ENCODE measurements at regions not wholly inside any gene's neighbourhood (a gene's known extent, or its start where the extent isn't known, plus 50 kb on each side); places are given as distances from the start of the nearest gene placed in this dataset.

DNA sequence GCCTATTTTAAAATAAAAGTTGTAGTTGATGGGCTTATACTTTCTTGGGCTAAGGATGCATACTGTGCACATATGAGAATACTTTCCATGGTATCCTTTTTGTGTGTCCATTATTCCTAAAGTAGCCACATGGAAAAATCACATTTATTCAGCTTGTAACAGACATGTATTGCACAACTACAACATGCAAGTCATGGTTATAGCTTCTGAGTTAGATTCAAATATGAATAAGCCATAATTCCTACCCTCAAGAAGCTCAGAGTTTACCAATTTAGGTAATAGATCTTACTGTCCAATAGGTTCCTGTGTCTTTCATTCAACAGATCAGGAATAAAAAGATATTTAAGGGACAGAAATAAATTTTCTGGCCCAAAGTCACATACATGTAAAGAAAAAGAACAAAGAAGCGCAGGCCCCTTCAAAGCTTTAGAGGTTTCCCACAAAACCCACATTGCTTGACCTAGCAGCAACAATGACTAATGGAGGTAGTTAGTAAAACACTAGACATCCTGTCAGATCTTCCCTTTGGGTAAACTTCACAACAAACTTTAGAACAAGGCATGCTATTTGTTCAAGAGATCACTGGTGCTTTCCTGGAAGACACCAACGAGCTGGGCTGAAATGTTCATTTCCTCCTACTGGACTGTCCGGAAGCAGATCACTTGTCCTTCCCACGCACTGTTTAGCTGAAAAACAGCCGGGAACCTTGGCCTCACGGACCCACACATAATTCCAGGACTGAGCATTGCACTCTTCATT, 78.4 kb upstream of the ITGA1 start:
- Histone ChIP-seq H3K27me3 (replicated peaks in 1 of 4; ENCODE audit: control insufficient read depth in 3 of 4, extremely low read depth in 1 of 4, insufficient read depth in 3 of 4, low read length in 3 of 4) (no peaks in the 10 kb centered on the region), H3K23me2 (ENCODE audit: low read depth, low read length) (no peaks in the 10 kb centered on the region), H3K9me3 (ENCODE audit: insufficient read depth in 2 of 2, low read depth in 1 of 2, low read length in 1 of 2) (no peaks in the 10 kb centered on the region), H3K4me1 (replicated peaks in 1 of 4; ENCODE audit: control insufficient read depth in 3 of 4, insufficient read depth in 4 of 4, low read length in 3 of 4) (no peaks in the 10 kb centered on the region), H3K9ac (replicated peaks in 1 of 4; ENCODE audit: extremely low read depth in 1 of 4, low read depth in 3 of 4, low read length in 3 of 4) (no peak overlapping the region), H3K27ac (ENCODE audit: low read depth, low read length) (no peak overlapping the region), H2AK5ac (ENCODE audit: low read depth, low read length) (no peak overlapping the region), H3K4me3 (ENCODE audit: extremely low read depth in 1 of 4, insufficient read depth in 2 of 4, low read depth in 3 of 4, low read length in 4 of 4) (no peak overlapping the region), H3K79me1 (ENCODE audit: low read depth, low read length) (no peaks in the 10 kb centered on the region), H3K14ac (ENCODE audit: insufficient read length) (no peak overlapping the region), H3K56ac (replicated peaks; ENCODE audit: insufficient read length, low read depth, low read length) (no peak overlapping the region), H4K8ac (ENCODE audit: extremely low read depth, insufficient read depth, low read length) (no peak overlapping the region), H3K4ac (replicated peaks; ENCODE audit: insufficient read length, low read depth, low read length) (no peak overlapping the region), H3K23ac (ENCODE audit: insufficient read length) (no peak overlapping the region), H2BK5ac (ENCODE audit: low read depth, low read length) (no peak overlapping the region), H4K20me1 (replicated peaks in 1 of 2; ENCODE audit: control insufficient read depth in 1 of 2, insufficient read depth in 2 of 2, low read length in 2 of 2) (no peaks in the 10 kb centered on the region), H3K18ac (ENCODE audit: extremely low read depth, low read length) (no peak overlapping the region), H2BK20ac (ENCODE audit: low read length) (no peak overlapping the region), H2BK15ac (ENCODE audit: low read length) (no peak overlapping the region), H2BK120ac (replicated peaks; ENCODE audit: low read depth, low read length) (no peak overlapping the region), H2AFZ (ENCODE audit: low read length) (no peak overlapping the region), H4K91ac (replicated peaks; ENCODE audit: insufficient read length, low read length) (no peak overlapping the region), H4K5ac (ENCODE audit: insufficient read length, low read depth, low read length) (no peak overlapping the region), H3K79me2 (ENCODE audit: control insufficient read depth in 1 of 2, insufficient read depth in 2 of 2, low read length in 2 of 2) (no peaks in the 10 kb centered on the region), H3K36me3 (ENCODE audit: control insufficient read depth in 2 of 4, insufficient read depth in 4 of 4, low read length in 3 of 4) (no peaks in the 10 kb centered on the region), H3K4me2 (ENCODE audit: insufficient read depth in 1 of 2, low read depth in 2 of 2, low read length in 2 of 2) (no peak overlapping the region), H2BK12ac (ENCODE audit: low read depth, low read length) (no peak overlapping the region)
- DNase-seq (ENCODE audit: low read depth in 1 of 2, low spot score in 2 of 2) (no peak), FAIRE-seq (no peak)
- ChIA-PET CTCF (ENCODE audit: partially characterized antibody) (interaction anchor here (1.1 to 1.5 kb wide), 2 partner anchors 16 to 17 kb away, joined by 3 to 5 read pairs; no protein-coding TSS in a partner anchor), POLR2A (ENCODE audit: partially characterized antibody) (no interaction called here)
- WGBS, 2 experiments (ENCODE audit: extremely low coverage in 1 of 2, insufficient coverage in 1 of 2, insufficient read length in 1 of 2, insufficient replicate concordance in 2 of 2, low coverage in 1 of 2, low lambda C conversion rate in 2 of 2, missing lambda C conversion rate in 1 of 2) = 73% methylated on average over 6 of the region's 6 CpGs; no CpG with 5 or more reads in 1 of the 2 experiments
- TF ChIP-seq CHD1 (IDR thresholded peaks at IDR 0.05; ENCODE audit: low read depth, low read length) = no peak
- no peak for TF ChIP-seq NANOG (IDR thresholded peaks at IDR 0.05; ENCODE audit: insufficient read depth, low read depth, low read length, poor library complexity, severe bottlenecking)
- TF ChIP-seq MAFK (IDR thresholded peaks at IDR 0.05; ENCODE audit: low read depth, low read length) = no peak
- no peak for TF ChIP-seq PHF8 (conservative IDR thresholded peaks at IDR 0.05; ENCODE audit: low read depth, low read length)
- no peak for TF ChIP-seq EP300 (IDR thresholded peaks at IDR 0.05; ENCODE audit: borderline replicate concordance in 1 of 2, low read depth in 2 of 2, low read length in 2 of 2)
- no peak for TF ChIP-seq BACH1 (IDR thresholded peaks at IDR 0.05; ENCODE audit: low read length)
- no peak for TF ChIP-seq POLR2A (IDR thresholded peaks at IDR 0.05; ENCODE audit: control extremely low read depth in 1 of 2, low read depth in 2 of 2, low read length in 2 of 2)
- TF ChIP-seq TCF12 (IDR thresholded peaks at IDR 0.05; ENCODE audit: low read depth, low read length) = no peak
- no peak for TF ChIP-seq BRCA1 (IDR thresholded peaks at IDR 0.05; ENCODE audit: low read depth, low read length)

Data from H1 (cell line).